Astrocyte of the cerebellum (primary cell): ENCODE measurements at regions not wholly inside any gene's neighbourhood (a gene's known extent, or its start where the extent isn't known, plus 50 kb on each side); places are given as distances from the start of the nearest gene placed in this dataset.

Experiments
- DNase-seq: peaks from one replicate; pipeline ENCODE4 v3.0.0-alpha.2; 2011; ENCODE audit warnings: low read depth
- H3K4me3 ChIP-seq: 2 replicates; pipeline ENCODE4 v1.5.1; 2011; ENCODE audit warnings: mild to moderate bottlenecking, low read depth, low read length, moderate library complexity
- CTCF ChIP-seq: IDR thresholded peaks from 2 replicates; pipeline ENCODE4 v1.5.1; 2012; ENCODE audit warnings: low read length, low read depth, moderate library complexity, mild to moderate bottlenecking; ENCODE audit errors: missing control alignments
- in situ Hi-C: cut with HindIII; loops from 2 replicates; pipeline ENCODE4 v1.10.0; 2017; ENCODE audit warnings: low sequenced_read_pairs

- no peak for TF ChIP-seq CTCF
- DNase-seq, result no peak
- in situ Hi-C loops, result no loop called here
- H3K4me3 ChIP-seq, result no peak overlapping the region
These were observed 338.8 kb downstream of the EPM2A start for GRCh38 chr6:145396499-145396898.

- no peak overlapping the region for H3K4me3 ChIP-seq
- TF ChIP-seq CTCF, result no peak
- DNase-seq, result no peak
- in situ Hi-C loops, result no loop called here
These were observed 334.8 kb downstream of the EPM2A start for GRCh38 chr6:145400508-145400907.

- no peak for DNase-seq
- in situ Hi-C loops, result no loop called here
- TF ChIP-seq CTCF, result no peak
These were observed 330.2 kb downstream of the EPM2A start for GRCh38 chr6:145405006-145405551.

GRCh38 chr6:145406783-145407182 lies 328.5 kb downstream of the EPM2A start:
- no peak overlapping the region for H3K4me3 ChIP-seq
- TF ChIP-seq CTCF, result no peak
- in situ Hi-C loops, result no loop called here
- no peak for DNase-seq

More at GRCh38 chr6:145405006-145405551, 330.2 kb downstream of the EPM2A start:
- H3K4me3 ChIP-seq, result no peak overlapping the region

- TF ChIP-seq CTCF, result no peak
- H3K4me3 ChIP-seq, result no peak overlapping the region
- in situ Hi-C loops, result no loop called here
- DNase-seq, result no peak
These were observed 319.7 kb downstream of the EPM2A start for GRCh38 chr6:145415616-145416015.

- no peak overlapping the region for H3K4me3 ChIP-seq
- in situ Hi-C loops, result no loop called here
- DNase-seq, result no peak
- TF ChIP-seq CTCF, result no peak
These were observed 314.7 kb downstream of the EPM2A start for GRCh38 chr6:145420599-145420998.
